ENCODE measurements at regions not wholly inside any gene's neighbourhood (a gene's known extent, or its start where the extent isn't known, plus 50 kb on each side); places are given as distances from the start of the nearest gene placed in this dataset.

GRCh38 chr5:67453111-67453905, 256.7 kb upstream of the CD180 start:
- Histone ChIP-seq H3K9me3 (no peaks in the 10 kb centered on the region), H3K27ac (no peak overlapping the region), H3K4me3 (no peak overlapping the region), H3K4me1 (no peaks in the 10 kb centered on the region), H3K4me2 (no peak overlapping the region)
- ATAC-seq (no peak), DNase-seq (ENCODE audit: low read depth in 1 of 2, low spot score in 1 of 2) (no peak), FAIRE-seq (no peak)
- CTCF ChIA-PET, result no interaction called here
- TF ChIP-seq CBX8 (IDR thresholded peaks at IDR 0.05) (no peak), HOXB5 (CRISPR knock-in tag; IDR thresholded peaks at IDR 0.05) (no peak)
- TF ChIP-seq, protein P1, sequence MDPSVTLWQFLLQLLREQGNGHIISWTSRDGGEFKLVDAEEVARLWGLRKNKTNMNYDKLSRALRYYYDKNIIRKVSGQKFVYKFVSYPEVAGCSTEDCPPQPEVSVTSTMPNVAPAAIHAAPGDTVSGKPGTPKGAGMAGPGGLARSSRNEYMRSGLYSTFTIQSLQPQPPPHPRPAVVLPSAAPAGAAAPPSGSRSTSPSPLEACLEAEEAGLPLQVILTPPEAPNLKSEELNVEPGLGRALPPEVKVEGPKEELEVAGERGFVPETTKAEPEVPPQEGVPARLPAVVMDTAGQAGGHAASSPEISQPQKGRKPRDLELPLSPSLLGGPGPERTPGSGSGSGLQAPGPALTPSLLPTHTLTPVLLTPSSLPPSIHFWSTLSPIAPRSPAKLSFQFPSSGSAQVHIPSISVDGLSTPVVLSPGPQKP (IDR thresholded peaks at IDR 0.05; ENCODE audit: low read depth, low read length), result no peak
- POLR2A ChIA-PET, result no interaction called here
- 31% methylated on average over 4 of the region's 4 CpGs for WGBS (ENCODE audit: missing lambda C conversion rate)

- DNase-seq (ENCODE audit: low read depth in 1 of 2, low spot score in 1 of 2) (no peak), FAIRE-seq (no peak), ATAC-seq (no peak)
- TF ChIP-seq POLR2AphosphoS2 (conservative IDR thresholded peaks at IDR 0.05; ENCODE audit: low read length) (no peak), RFX5 (IDR thresholded peaks at IDR 0.05) (no peak), RCOR1 (IDR thresholded peaks at IDR 0.05; ENCODE audit: low read depth, low read length) (no peak), PHF8 (IDR thresholded peaks at IDR 0.05; ENCODE audit: borderline replicate concordance, low read depth) (no peak), EHF (CRISPR knock-in tag; IDR thresholded peaks at IDR 0.05) (no peak), KDM1A (IDR thresholded peaks at IDR 0.05; ENCODE audit: low read depth) (no peak), HES2 (IDR thresholded peaks at IDR 0.05) (no peak), RARB (CRISPR knock-in tag; IDR thresholded peaks at IDR 0.05) (no peak), REST (IDR thresholded peaks at IDR 0.05) (no peak), NFE2L2 (conservative IDR thresholded peaks at IDR 0.05; ENCODE audit: low read length) (no peak), BHLHE40 (IDR thresholded peaks at IDR 0.05; ENCODE audit: low read depth, low read length) (no peak), CEBPB (IDR thresholded peaks at IDR 0.05) (no peak), TP53 (CRISPR knock-in tag; IDR thresholded peaks at IDR 0.05) (no peak), MAFK (IDR thresholded peaks at IDR 0.05; ENCODE audit: partially characterized antibody) (no peak), NR3C1 (IDR thresholded peaks at IDR 0.05) (no peak)
- TF ChIP-seq, protein P1 (IDR thresholded peaks at IDR 0.05; ENCODE audit: low read depth, low read length), result no peak
- H3K9me3 ChIP-seq, result no peaks in the 10 kb centered on the region
- WGBS (ENCODE audit: missing lambda C conversion rate), result 25% methylated on average over 3 of the region's 3 CpGs
- H3K4me2 ChIP-seq, result no peak overlapping the region
- no peak overlapping the region for H3K4me3 ChIP-seq
- no peaks in the 10 kb centered on the region for H3K4me1 ChIP-seq
- H3K27ac ChIP-seq, result no peak overlapping the region
- ChIA-PET POLR2A (interaction anchor here (0.6 kb wide), 1 partner anchor 15 kb away, joined by 5 read pairs; no protein-coding TSS in a partner anchor), CTCF (no interaction called here)
These were observed 255.2 kb upstream of the CD180 start for GRCh38 chr5:67451640-67452279.
